Common myeloid progenitor, CD34-positive (primary cell): ENCODE measurements at regions not wholly inside any gene's neighbourhood (a gene's known extent, or its start where the extent isn't known, plus 50 kb on each side); places are given as distances from the start of the nearest gene placed in this dataset.
"Not testable (repeated sequence)": the region's sequence is repeated elsewhere in the genome, so short reads cannot be mapped to it uniquely, and the experiment has no call there.

Experiments
- CTCF ChIA-PET: fragments of 350-600 bp; sonication (Branson Sonifier 250); formaldehyde crosslinking; loops from one replicate; lab custom pipeline; 2021; ENCODE audit warnings: antibody characterized with exemption; lab: Charles Lee
- POLR2A ChIA-PET: fragments of 350-600 bp; sonication (Branson Sonifier 250); formaldehyde crosslinking; loops from one replicate; lab custom pipeline; 2021; ENCODE audit warnings: antibody characterized with exemption; lab: Charles Lee
- DNase-seq, 3 donors: peaks; one replicate each; pipeline versions ENCODE4 v3.0.0 to v3.0.0-alpha.2; 2013
- H3K27ac ChIP-seq, 2 experiments: 1 replicate in 1 of 2; 2 replicates in 1 of 2; pipeline ENCODE4 v1.7.0; 2013; ENCODE audit warnings: inconsistent platforms in 2 of 2, low read length in 2 of 2, mild to moderate bottlenecking in 2 of 2, low read depth in 1 of 2, moderate library complexity in 1 of 2; ENCODE audit not compliant: severe bottlenecking in 2 of 2, insufficient read depth in 1 of 2, poor library complexity in 1 of 2
- H3K27me3 ChIP-seq, 5 experiments: replicated peaks in 2 of 5; 1 replicate in 3 of 5; 2 replicates in 2 of 5; pipeline versions ENCODE4 v1.6.1 to v1.7.0; 2013; ENCODE audit warnings: low read length in 4 of 5, mild to moderate bottlenecking in 2 of 5, moderate library complexity in 2 of 5, inconsistent platforms in 1 of 5; ENCODE audit not compliant: insufficient read depth in 5 of 5, control insufficient read depth in 4 of 5
- H3K36me3 ChIP-seq, 4 experiments: 1 replicate in 2 of 4; 2 replicates in 2 of 4; pipeline versions ENCODE4 v1.6.1 to v1.7.0; 2013; ENCODE audit warnings: low read length in 3 of 4, control low read depth in 1 of 4, mild to moderate bottlenecking in 1 of 4; ENCODE audit not compliant: control insufficient read depth in 4 of 4, insufficient read depth in 4 of 4
- H3K4me1 ChIP-seq, 4 experiments: 1 replicate in 3 of 4; 2 replicates in 1 of 4; pipeline versions ENCODE4 v1.6.1 to v1.7.1; 2013; ENCODE audit warnings: low read length in 3 of 4, mild to moderate bottlenecking in 3 of 4, control low read depth in 1 of 4, inconsistent platforms in 1 of 4, moderate library complexity in 1 of 4; ENCODE audit not compliant: control insufficient read depth in 4 of 4, insufficient read depth in 4 of 4; ENCODE audit errors: control extremely low read depth in 1 of 4
- H3K4me3 ChIP-seq, 7 experiments: 1 replicate in 4 of 7; 2 replicates in 3 of 7; pipeline versions ENCODE4 v1.5.1 to v1.7.0; 2013; ENCODE audit warnings: mild to moderate bottlenecking in 7 of 7, low read length in 6 of 7, moderate library complexity in 6 of 7, inconsistent platforms in 2 of 7, low read depth in 2 of 7, control low read depth in 1 of 7; ENCODE audit not compliant: insufficient read depth in 4 of 7, control insufficient read depth in 1 of 7; ENCODE audit errors: extremely low read depth in 1 of 7
- H3K9me3 ChIP-seq, 5 experiments: 1 replicate in 4 of 5; 2 replicates in 1 of 5; pipeline versions ENCODE4 v1.6.1 to v1.7.1; 2013; ENCODE audit warnings: low read length in 4 of 5, mild to moderate bottlenecking in 2 of 5, inconsistent platforms in 1 of 5, low read depth in 1 of 5, moderate library complexity in 1 of 5; ENCODE audit not compliant: control insufficient read depth in 4 of 5, insufficient read depth in 2 of 5; ENCODE audit errors: control extremely low read depth in 1 of 5
- WGBS: methylation state at CpG from one replicate; pipeline ENCODE4 v1.1.5; 2013; ENCODE audit not compliant: insufficient coverage; 5-methylcytosine and 5-hydroxymethylcytosine counted together

DNA sequence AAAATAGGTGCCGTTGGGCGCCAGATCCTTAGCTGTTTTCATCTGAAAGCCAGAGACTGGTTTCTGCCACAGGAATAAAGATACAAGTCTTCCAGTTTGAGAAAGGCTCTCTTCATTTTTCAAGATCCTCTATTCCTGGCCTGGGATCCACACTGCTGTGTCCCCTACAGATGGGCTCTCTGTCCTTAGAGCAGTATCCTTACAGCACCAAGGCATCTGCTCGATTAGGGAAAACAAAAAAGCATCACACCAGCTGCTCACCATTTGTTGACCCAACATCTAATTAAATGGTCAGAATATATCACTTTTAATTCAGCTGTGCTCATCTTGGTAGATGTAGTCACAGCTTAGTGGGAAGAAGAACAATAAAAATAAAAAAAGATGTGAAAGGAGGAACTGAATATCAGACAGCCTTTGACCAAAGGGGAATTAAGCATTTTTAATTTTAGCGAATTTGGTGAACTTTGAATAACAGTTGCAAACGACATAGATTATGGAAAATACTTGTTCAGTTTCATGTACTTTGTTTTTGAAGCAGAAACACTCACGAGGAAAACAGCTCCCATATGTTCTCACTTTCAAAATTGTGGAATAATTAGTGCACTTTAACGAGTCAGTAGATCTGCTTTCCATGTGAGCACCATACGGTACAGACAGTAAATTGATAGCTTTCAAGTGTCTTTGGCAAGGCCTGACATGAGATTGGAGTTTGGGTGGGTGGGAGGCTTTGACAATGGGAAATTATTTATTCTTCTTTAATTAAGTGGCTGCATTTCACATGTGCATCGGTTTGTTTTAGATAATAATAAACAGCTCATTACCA, 148.4 kb upstream of the CLNK start:
- CTCF ChIA-PET = no interaction called here
- WGBS = 92% methylated on average over 5 of the region's 9 CpGs

GRCh38 chr4:10831727-10832408, 147.3 kb upstream of the CLNK start:
- WGBS = 100% methylated on average over 1 of the region's 2 CpGs
- no peaks in the 10 kb centered on the region for H3K9me3 ChIP-seq
- ChIA-PET CTCF (no interaction called here), POLR2A (no interaction called here)
- H3K27me3 ChIP-seq = no peaks in the 10 kb centered on the region
- no peaks in the 10 kb centered on the region for H3K4me1 ChIP-seq
- no peak overlapping the region for H3K27ac ChIP-seq
- no peaks in the 10 kb centered on the region for H3K36me3 ChIP-seq
- no peak overlapping the region for H3K4me3 ChIP-seq
- no peak for DNase-seq

More for the DNA sequence above, 148.4 kb upstream of the CLNK start:
- H3K4me3 ChIP-seq = no peak overlapping the region
- no peaks in the 10 kb centered on the region for H3K4me1 ChIP-seq
- no peaks in the 10 kb centered on the region for H3K9me3 ChIP-seq
- H3K27me3 ChIP-seq = no peaks in the 10 kb centered on the region
- H3K36me3 ChIP-seq = no peaks in the 10 kb centered on the region
- POLR2A ChIA-PET = interaction anchor here (0.6 kb wide), 1 partner anchor 218 kb away, joined by 3 read pairs; no protein-coding TSS in a partner anchor
- no peak for DNase-seq
- H3K27ac ChIP-seq = no peak overlapping the region

DNA sequence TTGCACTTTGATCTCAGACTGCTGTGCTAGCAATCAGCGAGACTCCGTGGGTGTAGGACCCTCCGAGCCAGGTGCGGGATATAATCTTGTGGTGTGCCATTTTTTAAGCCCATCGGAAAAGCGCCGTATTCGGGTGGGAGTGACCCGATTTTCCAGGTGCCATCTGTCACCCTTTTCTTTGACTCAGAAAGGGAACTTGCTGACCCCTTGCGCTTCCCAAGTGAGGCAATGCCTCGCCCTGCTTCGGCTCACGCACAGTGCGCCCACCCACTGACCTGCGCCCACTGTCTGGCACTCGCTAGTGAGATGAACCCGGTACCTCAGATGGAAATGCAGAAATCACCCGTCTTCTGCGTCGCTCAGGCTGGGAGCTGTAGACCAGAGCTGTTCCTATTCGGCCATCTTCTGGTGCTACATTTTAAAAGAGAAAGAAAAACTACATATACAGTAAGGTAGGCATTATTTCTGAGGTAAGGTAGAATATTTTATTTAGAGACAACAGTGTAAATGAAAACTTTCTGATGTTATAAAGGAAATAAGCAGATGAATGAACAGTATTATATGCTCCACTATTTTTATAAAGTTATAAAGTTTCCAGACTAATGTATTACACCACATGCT, 144.5 kb upstream of the CLNK start:
- CTCF ChIA-PET, H3K27me3 ChIP-seq, H3K9me3 ChIP-seq, DNase-seq, H3K4me3 ChIP-seq, H3K4me1 ChIP-seq, H3K27ac ChIP-seq, POLR2A ChIA-PET, H3K36me3 ChIP-seq: not testable (repeated sequence)
- 98% methylated on average over 18 of the region's 21 CpGs for WGBS

DNA sequence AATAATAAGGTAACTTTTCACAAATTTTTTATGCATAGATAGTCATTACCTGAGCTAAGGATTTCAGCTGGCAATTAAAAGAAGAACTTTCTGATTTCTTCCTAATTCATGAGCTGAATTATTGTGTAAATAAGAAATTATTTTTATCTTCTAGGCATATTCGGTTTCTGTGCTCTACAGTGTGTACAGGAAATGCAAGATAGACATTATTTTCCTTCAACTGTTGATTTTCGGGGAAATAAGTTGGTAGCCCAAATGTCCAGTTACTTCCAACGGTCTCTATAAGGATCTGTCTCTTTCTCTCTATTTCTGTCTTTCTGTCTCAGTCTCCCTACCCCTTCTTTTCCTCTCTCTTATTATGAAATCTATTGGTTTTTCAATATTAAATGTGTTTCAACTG, 137.3 kb upstream of the CLNK start:
- H3K27ac ChIP-seq = no peak overlapping the region
- H3K36me3 ChIP-seq = no peaks in the 10 kb centered on the region
- no peak overlapping the region for H3K4me3 ChIP-seq
- H3K9me3 ChIP-seq = no peaks in the 10 kb centered on the region
- no peaks in the 10 kb centered on the region for H3K27me3 ChIP-seq
- no peak for DNase-seq
- ChIA-PET CTCF (no interaction called here), POLR2A (interaction anchor here (0.6 kb wide), 1 partner anchor 50 kb away, joined by 5 read pairs; no protein-coding TSS in a partner anchor)
- 100% methylated on average over 2 of the region's 3 CpGs for WGBS
- H3K4me1 ChIP-seq = no peaks in the 10 kb centered on the region

DNA sequence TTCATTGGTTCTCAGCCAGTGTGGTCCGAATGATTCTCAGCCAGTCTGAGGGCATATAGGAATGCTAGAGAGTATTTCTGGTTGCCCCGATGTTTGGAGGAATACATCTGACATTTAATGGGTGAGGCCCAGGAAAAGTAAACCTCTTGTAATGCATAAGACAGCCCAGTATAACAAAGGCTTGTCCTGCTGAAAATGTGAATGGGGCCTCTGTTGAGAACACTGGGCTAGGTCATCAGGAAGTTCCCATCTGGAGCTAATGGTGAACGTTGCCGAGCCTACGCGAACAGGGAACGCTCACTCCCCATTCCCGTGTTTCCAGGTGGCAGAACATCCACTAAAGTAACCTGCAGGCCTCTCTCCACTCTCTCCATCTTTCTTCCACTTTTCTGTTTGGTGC, 132.0 kb upstream of the CLNK start:
- ChIA-PET POLR2A (no interaction called here), CTCF (no interaction called here)
- WGBS = over 99% methylated on average over 7 of the region's 8 CpGs
- Histone ChIP-seq H3K27ac (no peak overlapping the region), H3K4me1 (no peaks in the 10 kb centered on the region), H3K9me3 (no peaks in the 10 kb centered on the region), H3K36me3 (no peaks in the 10 kb centered on the region), H3K27me3 (no peaks in the 10 kb centered on the region), H3K4me3 (no peak overlapping the region)
- no peak for DNase-seq

DNA sequence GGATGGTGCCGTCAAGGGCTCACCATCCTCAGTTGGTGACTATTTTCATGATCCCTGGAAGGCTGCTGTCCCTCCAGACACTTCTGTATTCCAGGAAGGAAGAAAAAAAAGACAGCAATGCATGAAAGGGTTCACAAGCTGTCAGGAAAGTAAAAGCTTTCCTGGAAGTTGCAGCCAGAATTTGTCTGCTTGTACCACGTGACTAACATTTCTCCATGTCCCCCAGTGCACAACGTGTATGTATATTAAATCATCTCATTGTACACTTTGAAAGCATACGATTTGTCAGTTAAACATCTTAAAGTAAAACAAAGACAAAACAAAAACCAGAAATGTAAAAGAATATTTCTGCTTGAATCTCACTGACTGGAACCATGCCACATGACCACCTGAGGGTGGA, 127.4 kb upstream of the CLNK start:
- 68% methylated on average over 3 of the region's 4 CpGs for WGBS
- no peak for DNase-seq

DNA sequence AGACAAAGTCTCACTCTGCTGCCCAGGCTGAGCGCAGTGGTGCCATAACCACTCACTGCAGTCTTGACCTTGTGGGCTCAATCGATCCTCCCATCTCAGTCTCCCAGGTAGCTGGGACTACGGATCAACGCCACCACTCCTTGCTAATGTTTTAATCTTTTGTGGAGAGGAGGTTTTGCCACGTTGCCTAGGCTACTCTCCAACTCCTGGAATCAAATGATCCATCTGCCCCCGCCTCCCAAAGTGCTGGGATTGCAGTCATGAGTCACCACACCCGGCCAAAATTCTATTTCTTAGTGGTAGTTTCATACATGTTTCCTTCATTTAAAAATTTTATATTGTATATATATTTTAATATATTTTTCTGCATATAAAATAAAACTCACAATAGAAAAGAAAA, 125.8 kb upstream of the CLNK start:
- no peaks in the 10 kb centered on the region for H3K27me3 ChIP-seq
- WGBS = 96% methylated on average over 4 of the region's 7 CpGs
- peaks cover 0 to 5% (median 0%) of the 10 kb centered on the region in 5 experiments for H3K9me3 ChIP-seq
- H3K4me1 ChIP-seq = no peaks in the 10 kb centered on the region
- no peak overlapping the region for H3K27ac ChIP-seq
- no peaks in the 10 kb centered on the region for H3K36me3 ChIP-seq
- no peak for DNase-seq
- no peak overlapping the region for H3K4me3 ChIP-seq
- ChIA-PET POLR2A (no interaction called here), CTCF (no interaction called here)

More for the DNA sequence above, 127.4 kb upstream of the CLNK start:
- ChIA-PET POLR2A (no interaction called here), CTCF (no interaction called here)
- H3K4me3 ChIP-seq = no peak overlapping the region
- no peaks in the 10 kb centered on the region for H3K4me1 ChIP-seq
- no peaks in the 10 kb centered on the region for H3K36me3 ChIP-seq
- no peak overlapping the region for H3K27ac ChIP-seq
- H3K9me3 ChIP-seq = peaks cover 0 to 5% (median 0%) of the 10 kb centered on the region in 5 experiments
- H3K27me3 ChIP-seq = no peaks in the 10 kb centered on the region
